ENCODE measurements at regions not wholly inside any gene's neighbourhood (a gene's known extent, or its start where the extent isn't known, plus 50 kb on each side); places are given as distances from the start of the nearest gene placed in this dataset.
"Not testable (repeated sequence)": the region's sequence is repeated elsewhere in the genome, so short reads cannot be mapped to it uniquely, and the experiment has no call there.

DNA sequence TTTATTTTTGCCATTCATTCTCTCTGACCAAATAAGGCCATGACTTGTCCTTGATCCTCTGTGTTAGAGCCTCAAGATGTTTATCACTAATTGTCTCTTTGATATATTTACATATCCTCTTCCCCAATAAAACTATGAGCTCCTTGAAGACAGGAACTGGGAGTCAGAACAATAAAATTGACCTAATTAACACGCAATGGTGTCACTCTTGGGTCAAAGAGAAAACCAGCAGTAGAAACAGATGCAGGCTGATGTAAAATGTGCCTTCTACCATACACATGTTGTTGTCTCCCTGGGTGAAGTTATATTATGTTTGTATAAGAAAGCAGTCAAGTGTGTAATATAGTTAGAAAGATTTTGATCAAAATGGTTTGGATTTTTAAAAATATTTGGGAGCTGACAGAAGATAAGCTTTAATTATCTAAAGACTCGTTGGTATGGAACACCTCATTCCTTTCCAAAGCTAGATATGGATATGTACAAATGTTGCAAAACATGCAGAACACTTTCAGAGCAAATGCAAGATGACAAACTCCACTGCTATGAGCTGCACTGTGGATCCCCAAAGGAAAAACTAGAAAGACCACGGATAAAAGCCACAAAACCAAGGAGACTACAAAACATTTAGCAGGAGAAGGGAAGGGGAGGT, 109.7 kb upstream of the STMND1 start:
- H3K27me3 ChIP-seq (ENCODE audit: control insufficient read depth in 1 of 2, insufficient read depth in 1 of 2, low read length in 2 of 2) = peaks cover 2 to 9% of the 10 kb centered on the region in 2 experiments
- peaks cover 4% of the 10 kb centered on the region for H3K9me3 ChIP-seq (ENCODE audit: control insufficient read depth, low read length)
- no peak overlapping the region for H2BK5ac ChIP-seq (ENCODE audit: low read depth, low read length, poor library complexity, severe bottlenecking)
- no peak overlapping the region for H3K27ac ChIP-seq (ENCODE audit: low read length, poor library complexity, severe bottlenecking)
- no peak overlapping the region for H2AK5ac ChIP-seq (ENCODE audit: low read length, severe bottlenecking)
- DNase-seq = no peak
- WGBS = 71% methylated on average over 2 of the region's 3 CpGs
- no peaks in the 10 kb centered on the region for H3K4me1 ChIP-seq (ENCODE audit: control insufficient read depth, insufficient read depth, low read depth, low read length)
- no peak overlapping the region for H2AFZ ChIP-seq (ENCODE audit: low read depth, low read length)
- no peak overlapping the region for H4K8ac ChIP-seq (ENCODE audit: low read length)
- H2BK120ac ChIP-seq (ENCODE audit: low read depth, low read length) = no peak overlapping the region
- no peaks in the 10 kb centered on the region for H3K36me3 ChIP-seq (ENCODE audit: control insufficient read depth in 1 of 2, insufficient read depth in 2 of 2, low read depth in 1 of 2, low read length in 2 of 2)
- no peak overlapping the region for H2BK12ac ChIP-seq (ENCODE audit: low read length in 2 of 2)
- H3K4me3 ChIP-seq (ENCODE audit: insufficient read depth in 1 of 2, low read depth in 1 of 2, low read length in 2 of 2) = no peak overlapping the region
- H3K4ac ChIP-seq (ENCODE audit: low read depth in 1 of 2, low read length in 2 of 2) = no peak overlapping the region
- H3K14ac ChIP-seq (ENCODE audit: low read length in 2 of 2) = no peak overlapping the region
- H3K18ac ChIP-seq (ENCODE audit: low read depth in 1 of 2, low read length in 2 of 2) = no peak overlapping the region
- no peak overlapping the region for H4K91ac ChIP-seq (ENCODE audit: low read length)
- no peak overlapping the region for H3K9ac ChIP-seq (ENCODE audit: low read length)
- no peak overlapping the region for H2BK15ac ChIP-seq (ENCODE audit: low read depth, poor library complexity, severe bottlenecking)
- H3K4me2 ChIP-seq (ENCODE audit: low read length, poor library complexity, severe bottlenecking) = no peak overlapping the region
- H3K23ac ChIP-seq (ENCODE audit: low read length in 2 of 2) = no peak overlapping the region
- no peaks in the 10 kb centered on the region for H3K79me1 ChIP-seq (replicated peaks; ENCODE audit: low read length, poor library complexity, severe bottlenecking)

DNA sequence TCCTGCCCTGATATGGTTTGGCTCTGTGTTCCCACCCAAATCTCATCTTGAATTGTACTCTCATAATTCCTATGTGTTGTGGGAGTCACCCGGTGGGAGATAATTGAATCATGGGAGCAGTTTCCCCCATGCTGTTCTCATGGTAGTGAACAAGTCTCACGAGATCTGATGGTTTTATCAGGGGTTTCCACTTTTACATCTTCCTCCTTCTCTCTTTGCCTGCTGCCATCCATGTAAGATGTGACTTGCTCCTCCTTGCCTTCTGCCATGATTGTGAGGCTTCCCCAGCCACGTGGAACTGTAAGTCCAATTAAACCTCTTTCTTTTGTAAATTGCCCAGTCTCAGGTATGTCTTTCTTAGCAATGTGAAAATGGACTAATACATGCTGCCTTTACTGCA, 111.9 kb upstream of the STMND1 start:
- not testable (repeated sequence) for H2BK15ac ChIP-seq (ENCODE audit: low read depth, poor library complexity, severe bottlenecking); H3K4me1 ChIP-seq (ENCODE audit: control insufficient read depth, insufficient read depth, low read depth, low read length); H3K27me3 ChIP-seq (ENCODE audit: control insufficient read depth in 1 of 2, insufficient read depth in 1 of 2, low read length in 2 of 2); H3K36me3 ChIP-seq (ENCODE audit: control insufficient read depth in 1 of 2, insufficient read depth in 2 of 2, low read depth in 1 of 2, low read length in 2 of 2); H3K14ac ChIP-seq (ENCODE audit: low read length in 2 of 2); H2BK120ac ChIP-seq (ENCODE audit: low read depth, low read length); H2AFZ ChIP-seq (ENCODE audit: low read depth, low read length); H3K27ac ChIP-seq (ENCODE audit: low read length, poor library complexity, severe bottlenecking); H4K8ac ChIP-seq (ENCODE audit: low read length); H3K18ac ChIP-seq (ENCODE audit: low read depth in 1 of 2, low read length in 2 of 2); H2BK5ac ChIP-seq (ENCODE audit: low read depth, low read length, poor library complexity, severe bottlenecking); H2BK12ac ChIP-seq (ENCODE audit: low read length in 2 of 2); H3K4ac ChIP-seq (ENCODE audit: low read depth in 1 of 2, low read length in 2 of 2); H3K4me2 ChIP-seq (ENCODE audit: low read length, poor library complexity, severe bottlenecking); H3K9ac ChIP-seq (ENCODE audit: low read length); H3K9me3 ChIP-seq (ENCODE audit: control insufficient read depth, low read length); H3K4me3 ChIP-seq (ENCODE audit: insufficient read depth in 1 of 2, low read depth in 1 of 2, low read length in 2 of 2); H4K91ac ChIP-seq (ENCODE audit: low read length); H2AK5ac ChIP-seq (ENCODE audit: low read length, severe bottlenecking); H3K23ac ChIP-seq (ENCODE audit: low read length in 2 of 2); H3K79me1 ChIP-seq (replicated peaks; ENCODE audit: low read length, poor library complexity, severe bottlenecking); DNase-seq
- WGBS = 72% methylated on average over 3 of the region's 3 CpGs

DNA sequence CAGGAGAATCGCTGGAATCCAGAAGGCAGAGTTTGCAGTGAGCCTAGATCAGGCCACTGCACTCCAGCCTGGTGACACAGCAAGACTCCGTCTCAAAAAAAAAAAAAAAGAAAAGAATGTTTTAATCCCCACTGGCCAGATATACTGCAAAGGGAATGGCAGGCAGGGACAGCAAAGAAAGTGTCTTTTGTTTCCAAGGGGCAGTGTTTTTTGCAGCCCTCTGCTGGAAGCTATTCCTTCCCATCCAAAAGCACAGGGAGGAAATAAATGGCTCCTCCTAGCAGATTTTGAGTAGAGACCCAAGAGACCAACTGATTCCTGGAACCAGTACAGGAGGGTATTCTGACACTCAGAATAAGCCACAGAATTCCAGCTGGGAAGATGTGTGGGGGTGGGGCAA, 112.5 kb upstream of the STMND1 start:
- no peak overlapping the region for H2BK120ac ChIP-seq (ENCODE audit: low read depth, low read length)
- H3K4ac ChIP-seq (ENCODE audit: low read depth in 1 of 2, low read length in 2 of 2) = no peak overlapping the region
- no peak overlapping the region for H2BK5ac ChIP-seq (ENCODE audit: low read depth, low read length, poor library complexity, severe bottlenecking)
- H3K4me3 ChIP-seq (ENCODE audit: insufficient read depth in 1 of 2, low read depth in 1 of 2, low read length in 2 of 2) = no peak overlapping the region
- H3K23ac ChIP-seq (ENCODE audit: low read length in 2 of 2) = no peak overlapping the region
- no peak overlapping the region for H3K27ac ChIP-seq (ENCODE audit: low read length, poor library complexity, severe bottlenecking)
- H3K18ac ChIP-seq (ENCODE audit: low read depth in 1 of 2, low read length in 2 of 2) = no peak overlapping the region
- WGBS = 100% methylated on average over 1 of the region's 2 CpGs
- no peak overlapping the region for H2BK12ac ChIP-seq (ENCODE audit: low read length in 2 of 2)
- H3K4me1 ChIP-seq (ENCODE audit: control insufficient read depth, insufficient read depth, low read depth, low read length) = no peaks in the 10 kb centered on the region
- H3K9me3 ChIP-seq (ENCODE audit: control insufficient read depth, low read length) = peaks cover 4% of the 10 kb centered on the region
- no peak overlapping the region for H2AK5ac ChIP-seq (ENCODE audit: low read length, severe bottlenecking)
- H2AFZ ChIP-seq (ENCODE audit: low read depth, low read length) = no peak overlapping the region
- no peak overlapping the region for H4K8ac ChIP-seq (ENCODE audit: low read length)
- H3K9ac ChIP-seq (ENCODE audit: low read length) = no peak overlapping the region
- H3K36me3 ChIP-seq (ENCODE audit: control insufficient read depth in 1 of 2, insufficient read depth in 2 of 2, low read depth in 1 of 2, low read length in 2 of 2) = no peaks in the 10 kb centered on the region
- no peak overlapping the region for H4K91ac ChIP-seq (ENCODE audit: low read length)
- H3K4me2 ChIP-seq (ENCODE audit: low read length, poor library complexity, severe bottlenecking) = no peak overlapping the region
- H3K14ac ChIP-seq (ENCODE audit: low read length in 2 of 2) = no peak overlapping the region
- no peak for DNase-seq
- no peaks in the 10 kb centered on the region for H3K27me3 ChIP-seq (ENCODE audit: control insufficient read depth in 1 of 2, insufficient read depth in 1 of 2, low read length in 2 of 2)
- H3K79me1 ChIP-seq (replicated peaks; ENCODE audit: low read length, poor library complexity, severe bottlenecking) = no peaks in the 10 kb centered on the region
- no peak overlapping the region for H2BK15ac ChIP-seq (ENCODE audit: low read depth, poor library complexity, severe bottlenecking)

DNA sequence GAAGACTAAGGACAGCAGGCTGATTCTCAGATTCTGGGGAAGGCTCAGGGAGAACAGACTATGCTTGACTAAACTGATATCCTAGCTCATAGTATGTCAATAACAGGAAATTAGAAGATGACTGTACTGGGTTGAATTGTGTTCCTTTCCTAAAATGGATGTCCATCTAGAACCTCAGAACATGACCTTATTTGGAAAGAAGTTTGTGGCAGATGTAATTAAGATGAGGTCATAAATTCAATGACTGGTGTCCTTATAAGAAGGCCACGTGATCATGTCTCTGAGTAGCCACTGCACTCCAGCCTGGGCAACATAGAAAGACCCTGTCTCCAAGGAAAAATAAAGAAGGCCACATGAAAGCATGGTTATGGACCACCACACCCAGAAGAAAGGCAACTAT, 113.9 kb upstream of the STMND1 start:
- no peaks in the 10 kb centered on the region for H3K4me1 ChIP-seq (ENCODE audit: control insufficient read depth, insufficient read depth, low read depth, low read length)
- no peak overlapping the region for H3K27ac ChIP-seq (ENCODE audit: low read length, poor library complexity, severe bottlenecking)
- no peak overlapping the region for H3K9ac ChIP-seq (ENCODE audit: low read length)
- no peak overlapping the region for H2BK12ac ChIP-seq (ENCODE audit: low read length in 2 of 2)
- H2AK5ac ChIP-seq (ENCODE audit: low read length, severe bottlenecking) = no peak overlapping the region
- WGBS = 67% methylated on average over 1 of the region's 1 CpG
- no peaks in the 10 kb centered on the region for H3K79me1 ChIP-seq (replicated peaks; ENCODE audit: low read length, poor library complexity, severe bottlenecking)
- H3K36me3 ChIP-seq (ENCODE audit: control insufficient read depth in 1 of 2, insufficient read depth in 2 of 2, low read depth in 1 of 2, low read length in 2 of 2) = no peaks in the 10 kb centered on the region
- no peak overlapping the region for H4K8ac ChIP-seq (ENCODE audit: low read length)
- H2BK15ac ChIP-seq (ENCODE audit: low read depth, poor library complexity, severe bottlenecking) = no peak overlapping the region
- no peak overlapping the region for H4K91ac ChIP-seq (ENCODE audit: low read length)
- no peak overlapping the region for H2AFZ ChIP-seq (ENCODE audit: low read depth, low read length)
- no peaks in the 10 kb centered on the region for H3K27me3 ChIP-seq (ENCODE audit: control insufficient read depth in 1 of 2, insufficient read depth in 1 of 2, low read length in 2 of 2)
- H3K9me3 ChIP-seq (ENCODE audit: control insufficient read depth, low read length) = peaks cover 4% of the 10 kb centered on the region
- no peak overlapping the region for H3K4me3 ChIP-seq (ENCODE audit: insufficient read depth in 1 of 2, low read depth in 1 of 2, low read length in 2 of 2)
- H3K4ac ChIP-seq (ENCODE audit: low read depth in 1 of 2, low read length in 2 of 2) = no peak overlapping the region
- no peak overlapping the region for H3K14ac ChIP-seq (ENCODE audit: low read length in 2 of 2)
- no peak overlapping the region for H3K23ac ChIP-seq (ENCODE audit: low read length in 2 of 2)
- no peak overlapping the region for H3K4me2 ChIP-seq (ENCODE audit: low read length, poor library complexity, severe bottlenecking)
- H2BK5ac ChIP-seq (ENCODE audit: low read depth, low read length, poor library complexity, severe bottlenecking) = no peak overlapping the region
- H2BK120ac ChIP-seq (ENCODE audit: low read depth, low read length) = no peak overlapping the region
- DNase-seq = no peak
- H3K18ac ChIP-seq (ENCODE audit: low read depth in 1 of 2, low read length in 2 of 2) = no peak overlapping the region

All from mesenchymal stem cell (in vitro differentiated cells and primary cell).